Left hindlimb (tissue), 1 donor: ENCODE measurements at regions not wholly inside any gene's neighbourhood (a gene's known extent, or its start where the extent isn't known, plus 50 kb on each side); places are given as distances from the start of the nearest gene placed in this dataset.

Experiments used
- DNase-seq: peaks from one replicate; pipeline ENCODE4 v3.0.0-alpha.2; 2018

DNA sequence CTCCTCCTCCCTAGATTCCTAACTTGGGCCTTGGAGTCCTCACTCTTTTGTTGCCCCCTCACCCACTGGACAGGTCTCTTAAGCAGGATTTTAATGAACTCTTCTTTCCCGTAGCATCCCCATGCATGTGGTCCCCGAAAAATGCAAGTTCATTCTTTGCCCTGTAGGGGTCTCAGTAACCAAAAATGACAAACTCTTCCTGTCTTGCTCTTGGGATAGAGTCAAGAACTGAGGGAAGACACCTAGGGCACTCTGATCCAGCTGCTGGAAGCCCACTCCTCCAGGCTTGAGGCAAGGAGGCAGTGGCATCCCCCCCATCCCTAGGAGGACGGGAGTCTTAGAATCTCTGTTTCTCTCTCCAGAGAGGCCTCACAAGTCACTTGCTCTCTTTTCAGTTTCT is 987.0 kb downstream of the DIAPH3 start:
- no peak for DNase-seq

DNA sequence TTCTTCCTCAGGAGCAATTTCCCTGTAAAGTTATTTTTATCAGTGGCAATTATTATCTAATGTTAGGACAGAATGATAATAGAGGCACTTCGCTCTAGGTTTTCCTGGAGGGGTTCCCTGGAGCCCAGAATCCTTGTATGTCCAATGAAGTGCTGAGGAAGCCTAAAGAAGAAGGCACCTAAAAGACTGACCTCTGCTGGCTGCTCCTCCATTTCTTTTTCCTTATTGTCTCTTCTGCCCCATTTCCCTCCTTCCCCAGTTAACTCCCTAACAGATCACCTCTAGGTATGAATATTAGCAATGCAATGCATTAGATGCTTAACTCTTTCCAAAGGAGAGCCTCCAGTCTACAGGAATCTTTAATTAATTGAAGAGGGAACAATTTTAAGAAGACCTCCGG is 985.4 kb downstream of the DIAPH3 start:
- DNase-seq = no peak

DNA sequence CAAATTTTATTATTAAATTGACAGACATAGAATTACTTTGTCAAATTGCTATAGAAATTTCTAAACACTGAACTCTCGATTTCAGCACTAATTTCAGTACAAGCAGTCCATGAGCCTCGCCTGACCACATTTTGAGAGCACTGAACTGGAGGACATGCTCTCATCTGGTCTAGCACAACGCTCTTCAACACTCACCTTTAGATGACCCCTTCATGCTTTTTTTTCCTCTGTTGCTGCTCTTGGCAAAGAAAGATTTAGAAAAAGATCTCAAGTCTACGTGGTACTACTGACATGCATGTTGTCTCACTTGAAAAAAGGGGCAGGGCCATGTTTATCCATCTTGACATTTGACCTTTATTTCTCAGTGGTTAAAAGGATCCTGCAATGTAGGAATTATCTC is 981.5 kb downstream of the DIAPH3 start:
- DNase-seq = no peak

DNA sequence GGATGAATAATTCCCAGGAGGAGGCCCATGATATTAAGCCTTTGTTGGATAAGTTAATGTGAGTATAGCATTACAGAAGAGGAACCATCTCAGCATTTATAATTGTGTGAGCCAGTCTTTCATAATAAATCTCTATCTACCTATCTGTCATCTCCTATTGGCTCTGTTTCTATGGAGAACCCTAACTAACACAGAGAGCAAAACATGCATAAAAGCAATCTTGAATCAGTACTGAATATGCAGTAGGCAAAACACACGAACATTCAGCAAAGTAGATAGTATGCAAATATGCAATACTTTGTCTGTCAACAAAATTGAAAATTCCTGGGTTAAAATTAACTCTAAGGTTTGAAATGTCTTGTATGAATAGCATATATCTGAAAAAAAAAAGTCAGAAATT is 966.3 kb downstream of the DIAPH3 start:
- no peak for DNase-seq

DNA sequence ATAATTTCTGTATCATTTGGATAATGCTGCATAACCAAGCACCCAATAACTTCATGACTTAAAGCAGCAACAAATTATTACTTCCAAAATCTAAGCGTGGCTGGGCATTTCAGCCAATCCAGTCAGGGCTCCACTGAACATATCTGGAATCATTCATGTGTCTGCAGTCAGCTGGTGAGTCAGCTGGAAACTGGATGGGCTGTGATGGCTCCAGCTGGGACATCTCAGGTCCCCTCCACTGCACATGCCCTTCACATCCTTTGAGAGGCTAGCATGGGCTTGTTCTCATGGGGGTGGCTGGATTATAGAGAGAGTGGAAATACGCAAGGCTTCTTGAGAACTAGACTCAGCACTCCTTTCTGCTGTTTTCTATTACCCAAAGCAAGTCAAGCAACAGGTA is 961.9 kb downstream of the DIAPH3 start:
- DNase-seq = no peak

DNA sequence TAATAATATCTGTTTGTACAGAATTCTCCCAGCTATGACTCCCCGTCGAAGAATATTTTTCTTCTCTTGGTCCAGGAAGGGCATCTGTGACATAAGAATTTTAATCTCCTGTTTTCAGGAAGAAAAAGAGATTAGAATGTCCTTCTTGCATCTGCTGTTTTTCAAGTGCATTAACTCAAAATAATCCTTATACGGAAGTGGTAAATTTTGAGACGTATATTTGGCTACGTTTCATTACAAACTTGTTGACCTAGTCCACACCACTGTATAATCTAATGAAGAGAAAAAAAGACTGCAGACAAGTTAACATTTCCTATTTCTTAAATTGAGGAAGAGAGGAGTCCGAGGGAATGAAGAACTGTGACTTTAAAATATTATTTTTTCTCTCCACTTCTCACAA is 959.9 kb downstream of the DIAPH3 start:
- no peak for DNase-seq

- DNase-seq = no peak
Observed at GRCh38 chr13:59205501-59205900, 958.2 kb downstream of the DIAPH3 start.

DNA sequence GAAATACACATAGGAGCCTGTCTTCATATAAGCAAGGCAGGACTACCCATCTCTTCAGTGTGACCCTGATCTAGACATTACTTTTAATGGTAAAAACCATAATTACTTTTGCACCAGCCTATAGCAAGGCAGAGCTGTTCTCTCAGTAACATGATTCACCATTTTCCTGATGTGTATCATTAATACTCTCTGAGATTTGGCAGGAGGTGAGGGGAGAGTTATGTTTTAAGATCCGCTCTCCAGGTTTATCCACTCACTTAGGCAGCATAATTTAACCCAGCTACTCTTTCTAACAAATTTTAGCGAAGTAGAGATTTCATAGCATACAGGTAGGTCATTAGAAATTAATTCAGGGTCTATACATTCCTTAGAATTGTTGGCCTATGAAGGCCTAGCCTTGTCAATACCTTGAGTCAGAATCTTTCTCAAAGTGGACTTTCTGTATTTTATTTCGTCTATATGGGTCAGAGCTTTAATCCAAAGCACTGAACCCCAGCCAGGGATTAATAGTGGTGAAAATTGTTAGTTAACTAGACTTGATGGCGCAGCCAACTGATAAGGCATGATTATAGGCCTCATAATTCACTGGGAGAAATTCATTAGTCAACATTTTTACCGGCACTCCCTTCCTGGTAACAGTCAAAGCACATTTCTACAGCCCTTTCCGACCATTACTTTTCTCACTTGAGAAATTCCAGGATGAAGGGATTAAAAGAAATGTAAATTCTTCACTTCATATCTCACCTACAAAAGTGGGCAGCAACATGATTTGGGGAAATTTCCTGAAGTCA is 955.1 kb downstream of the DIAPH3 start:
- no peak for DNase-seq

- DNase-seq = no peak
Observed at GRCh38 chr13:59210543-59210942, 953.2 kb downstream of the DIAPH3 start.

DNA sequence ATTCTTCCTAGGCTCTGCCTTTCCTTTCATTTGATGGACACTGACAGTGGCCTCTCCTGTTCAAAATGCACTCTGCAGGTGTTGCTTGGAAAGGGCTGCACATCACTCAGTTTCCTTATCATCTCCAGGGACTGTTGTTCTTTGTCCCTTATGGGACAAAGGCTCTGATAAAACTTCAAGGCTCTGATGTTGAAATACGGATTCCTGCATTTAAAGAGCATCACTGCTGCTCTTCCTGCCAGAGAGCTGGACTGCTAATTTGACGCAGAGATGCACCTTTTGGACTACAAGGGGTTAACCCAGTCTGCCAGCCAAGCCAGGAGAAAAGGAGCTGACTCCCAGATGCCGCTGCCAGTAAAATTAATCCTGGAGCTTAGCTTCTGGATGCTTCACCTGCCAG is 952.1 kb downstream of the DIAPH3 start:
- DNase-seq = no peak

GRCh38 chr13:59229401-59229800 is 934.3 kb downstream of the DIAPH3 start:
- DNase-seq = no peak

DNA sequence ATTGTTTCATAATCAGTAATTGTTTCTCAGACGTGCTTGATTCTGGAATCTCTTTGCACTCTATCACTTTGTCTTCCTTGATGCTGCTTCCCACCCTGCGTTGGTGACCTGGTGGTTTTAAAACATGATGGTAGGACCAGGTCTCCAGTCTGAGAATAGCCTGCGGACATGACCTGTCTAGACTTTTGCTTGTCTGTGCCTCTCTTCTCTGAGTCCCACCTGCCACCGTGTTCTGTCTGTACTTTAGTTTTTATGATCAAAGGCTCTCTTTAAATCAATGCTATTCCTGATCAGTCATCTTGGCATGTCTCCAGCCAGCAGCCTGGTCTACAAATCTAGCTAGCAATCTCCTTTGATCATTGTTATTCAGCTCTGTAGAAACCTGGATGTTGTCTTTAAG is 933.9 kb downstream of the DIAPH3 start:
- DNase-seq = no peak

DNA sequence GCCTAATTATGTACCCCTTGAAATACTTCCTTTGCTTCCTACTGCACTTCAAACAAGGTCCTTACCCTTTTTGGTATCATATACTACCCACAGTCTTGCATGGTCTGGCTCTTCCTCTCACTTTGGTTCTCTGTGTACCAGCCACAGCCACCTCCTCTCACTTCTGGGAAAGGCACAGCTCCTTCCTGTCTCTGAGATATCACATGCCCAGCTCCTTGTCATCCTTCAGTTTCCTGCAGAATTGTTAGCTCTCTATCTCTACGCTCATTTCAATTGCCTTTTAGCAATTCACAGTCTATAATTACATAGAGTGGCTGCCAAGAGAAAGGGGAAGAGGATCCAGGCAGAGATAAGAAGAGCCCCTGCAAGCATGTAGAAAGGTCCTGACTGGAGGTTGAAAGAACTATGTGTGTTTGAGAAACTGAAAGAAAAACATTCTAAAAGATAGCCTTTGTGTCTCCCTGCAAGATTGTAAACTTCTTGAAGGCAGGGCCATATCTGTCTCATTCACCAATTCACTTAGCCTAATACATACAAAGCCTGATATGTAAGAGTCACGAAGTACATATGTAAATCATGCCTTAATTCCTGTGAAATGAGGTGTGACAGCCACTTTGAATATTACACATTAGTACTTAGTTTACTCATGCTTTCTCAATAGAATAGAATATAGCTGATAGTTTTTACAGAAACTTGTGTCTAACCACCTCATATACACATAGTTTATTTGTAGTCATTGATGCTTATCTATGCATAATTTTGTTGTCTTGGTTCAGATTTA is 933.1 kb downstream of the DIAPH3 start:
- DNase-seq = no peak

GRCh38 chr13:59236309-59236919 is 927.3 kb downstream of the DIAPH3 start:
- no peak for DNase-seq

DNA sequence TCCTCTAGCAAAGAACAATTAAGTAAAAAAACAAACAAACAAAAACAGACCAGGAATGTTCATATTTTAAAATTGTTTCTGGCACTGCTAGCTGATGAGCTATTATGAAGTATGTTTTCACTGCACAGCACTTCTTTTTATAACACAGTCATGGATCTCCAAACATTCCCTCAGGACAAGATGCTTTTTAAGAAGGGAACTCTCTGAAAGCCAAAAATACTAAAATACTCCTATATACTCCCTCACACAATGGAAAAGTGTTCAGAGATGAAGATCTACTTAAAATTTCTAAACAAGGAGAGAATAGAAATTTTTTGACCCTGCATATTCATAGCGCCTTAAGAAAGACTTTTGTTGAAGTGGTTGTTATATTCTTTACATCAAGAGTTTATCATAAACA is 926.8 kb downstream of the DIAPH3 start:
- no peak for DNase-seq

DNA sequence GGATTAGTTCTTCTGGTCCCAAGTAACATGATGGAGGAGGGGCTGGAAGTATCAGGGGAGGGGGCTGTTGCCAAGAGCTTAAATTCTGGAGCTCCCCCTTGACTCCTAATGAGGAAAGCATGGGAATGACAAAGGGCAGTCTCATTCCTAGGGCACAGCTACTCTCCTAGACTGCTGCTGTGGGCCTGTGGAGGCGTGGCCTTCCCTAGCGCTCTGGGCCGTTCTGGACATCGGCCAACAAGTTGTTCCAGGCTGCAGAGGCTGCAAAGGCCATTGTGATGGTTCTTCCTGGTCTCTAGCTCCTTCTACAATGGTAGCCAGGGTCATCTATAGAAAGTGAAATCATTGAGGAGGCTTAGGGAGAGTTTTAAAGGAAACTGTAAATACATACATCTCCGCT is 916.6 kb downstream of the DIAPH3 start:
- no peak for DNase-seq

GRCh38 chr13:59250336-59251189 is 913.2 kb downstream of the DIAPH3 start:
- DNase-seq = no peak

DNA sequence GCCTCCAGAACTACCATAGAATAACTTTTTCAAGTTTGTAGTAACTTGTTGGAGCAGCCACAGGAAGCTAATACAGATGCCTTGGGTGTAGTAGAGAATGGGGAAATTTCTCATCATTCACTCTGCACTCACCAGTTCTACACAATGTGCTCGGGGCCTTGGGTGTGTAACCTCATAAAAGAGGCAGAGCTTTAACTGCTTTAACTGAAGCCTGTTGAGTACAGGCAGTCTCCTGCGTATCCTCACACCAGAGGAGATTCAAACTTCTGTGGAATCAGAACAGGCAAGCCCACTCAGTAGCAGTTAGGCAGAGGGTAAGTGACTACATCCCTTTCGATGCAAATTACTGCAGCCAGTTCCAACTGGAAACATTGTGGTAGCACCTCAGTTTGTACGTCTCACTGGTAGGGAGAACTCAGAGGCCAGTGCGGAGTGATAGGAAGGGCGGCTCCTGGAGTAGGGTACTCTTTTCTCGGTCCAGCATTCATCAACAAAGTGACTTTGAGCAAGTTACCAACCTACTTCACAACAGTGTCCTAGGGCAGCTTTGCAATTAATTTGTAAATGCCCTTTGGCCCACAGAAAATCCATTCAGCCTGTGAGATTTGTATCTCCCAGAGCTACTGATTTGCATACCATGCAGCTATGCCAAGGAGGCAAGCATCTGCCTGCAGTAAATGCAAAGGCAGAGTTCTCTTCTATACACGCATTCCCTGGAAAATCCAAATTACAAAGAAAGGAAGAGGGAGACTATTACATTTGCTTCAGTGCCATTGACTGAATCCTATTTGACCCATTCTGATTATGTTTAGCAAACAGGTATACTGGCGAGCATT is 904.3 kb downstream of the DIAPH3 start:
- no peak for DNase-seq

GRCh38 chr13:59261928-59262488 is 901.7 kb downstream of the DIAPH3 start:
- DNase-seq = no peak

GRCh38 chr13:59263531-59263930 is 900.2 kb downstream of the DIAPH3 start:
- no peak for DNase-seq

- no peak for DNase-seq
Observed at GRCh38 chr13:59266478-59267063, 897.2 kb downstream of the DIAPH3 start.
